HG03520 (cell line): ENCODE measurements at regions not wholly inside any gene's neighbourhood (a gene's known extent, or its start where the extent isn't known, plus 50 kb on each side); places are given as distances from the start of the nearest gene placed in this dataset.

Experiments
- ATAC-seq: cut with Tn5 transposase; IDR thresholded peaks from one replicate; pipeline ENCODE4 v1.9.1; 2021; ENCODE audit warnings: mild to moderate bottlenecking, moderate library complexity; ENCODE audit not compliant: unreplicated experiment

DNA sequence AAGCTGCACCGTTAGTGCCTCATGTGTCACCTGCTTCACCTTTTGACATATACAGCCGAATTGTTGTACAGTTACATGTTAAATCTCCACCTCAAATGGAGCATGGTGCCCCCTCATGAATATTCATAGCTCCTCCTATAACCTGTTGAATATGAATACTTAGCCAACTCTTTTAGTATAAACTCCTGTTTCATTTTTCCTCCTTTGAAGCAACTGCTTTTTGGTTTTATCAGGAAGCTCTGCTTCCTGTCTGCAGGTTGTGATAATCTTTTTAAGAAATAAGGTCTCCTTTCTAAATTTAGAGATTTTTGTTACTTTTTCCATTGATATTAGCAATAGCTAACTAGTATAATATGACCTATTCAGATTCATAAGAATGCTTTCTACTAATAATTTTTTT is 1429.2 kb upstream of the AGA start:
- ATAC-seq: no peak

DNA sequence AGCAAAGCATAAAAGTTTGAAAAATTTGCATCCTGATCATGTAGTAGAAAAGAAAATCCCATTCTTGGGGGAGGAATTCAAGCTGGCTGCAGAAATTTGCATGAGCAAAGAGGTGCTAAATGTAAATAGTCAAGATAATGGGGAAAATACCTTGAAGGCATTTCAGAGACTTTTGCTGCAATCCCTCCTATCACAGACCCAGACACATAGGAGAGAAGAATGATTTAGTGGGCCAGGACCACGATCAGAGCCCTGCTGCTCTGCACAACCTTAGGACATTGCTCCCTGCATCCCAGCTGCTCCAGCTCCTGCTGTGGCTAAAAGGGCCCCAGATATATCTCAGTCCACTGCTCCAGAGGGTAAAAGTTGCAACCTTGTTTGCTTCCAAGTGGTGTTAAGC is 1439.7 kb upstream of the AGA start:
- no peak for ATAC-seq

DNA sequence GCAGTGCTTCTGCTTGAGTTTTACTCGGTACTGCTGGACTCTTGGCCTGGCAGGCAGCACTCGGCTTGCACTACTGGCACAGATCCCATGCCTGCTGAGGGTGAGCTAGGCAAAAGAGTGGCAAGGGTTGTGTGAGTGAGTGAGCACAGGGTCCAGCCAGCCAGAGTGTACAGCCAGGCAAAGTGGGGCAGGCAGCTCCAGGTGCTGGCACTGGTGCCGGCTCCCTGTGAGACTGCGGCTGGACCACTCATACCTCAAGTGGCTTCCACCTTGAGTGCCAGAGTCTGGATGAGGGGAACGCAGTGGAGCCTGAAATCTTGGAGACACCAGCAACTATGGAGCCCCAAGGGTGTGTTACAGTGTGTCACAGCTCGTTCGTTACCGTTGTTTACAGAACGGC is 1451.9 kb upstream of the AGA start:
- no peak for ATAC-seq

DNA sequence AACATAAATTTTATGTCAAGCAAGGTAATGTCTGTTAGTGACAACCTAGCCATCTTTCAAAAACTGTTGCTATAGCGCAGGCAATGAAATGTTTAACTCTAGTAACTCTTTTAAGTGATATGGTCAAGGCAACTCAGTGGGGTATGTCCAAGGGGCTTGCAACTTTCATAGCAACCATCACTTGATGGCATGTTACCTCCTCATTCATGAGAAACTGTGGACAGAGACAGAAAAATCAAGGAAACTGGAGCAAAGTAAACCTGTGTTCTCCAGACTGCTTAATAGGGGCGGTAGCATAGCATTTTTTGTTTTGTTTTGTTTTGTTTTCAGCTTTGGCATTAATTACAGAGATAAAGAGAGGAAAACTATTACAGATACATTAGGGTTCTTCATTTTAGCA is 1456.8 kb upstream of the AGA start:
- no peak for ATAC-seq

DNA sequence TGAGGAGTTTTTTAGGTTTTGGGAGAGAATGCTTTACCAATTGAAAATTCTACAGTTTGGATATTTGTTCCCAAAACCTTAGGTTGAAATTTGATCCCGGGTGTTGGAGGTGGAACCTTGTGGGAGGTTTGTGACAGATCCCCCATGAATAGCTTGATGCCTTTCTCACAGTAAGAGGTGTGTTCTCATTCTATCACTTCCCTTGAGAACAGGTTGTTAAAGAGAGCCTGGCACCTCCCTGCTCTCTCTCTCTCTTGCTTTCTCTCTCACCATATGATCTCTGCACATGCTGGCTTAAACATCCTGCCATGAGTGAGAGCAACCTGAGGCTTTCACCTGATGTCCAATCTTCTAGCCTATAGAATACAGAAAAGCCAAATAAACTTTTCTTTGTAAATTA is 1475.5 kb upstream of the AGA start:
- ATAC-seq: no peak

DNA sequence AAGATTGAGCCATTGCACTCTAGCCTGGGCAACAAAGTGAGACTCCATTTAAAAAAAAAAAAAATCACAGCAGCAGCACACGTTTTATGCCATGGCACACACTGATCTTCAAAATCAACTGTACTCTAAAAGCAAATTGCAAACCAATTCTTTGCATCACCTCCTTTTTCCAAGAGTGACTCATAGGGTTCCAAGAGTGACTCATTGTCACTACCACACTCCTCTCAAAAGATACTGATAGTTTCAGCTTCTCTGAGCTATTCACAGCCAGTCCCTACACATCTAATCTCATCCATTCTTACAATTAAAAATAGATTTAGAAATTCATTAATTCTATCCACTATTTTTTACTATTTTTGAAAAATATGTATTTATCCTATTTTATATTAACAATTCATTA is 1494.9 kb upstream of the AGA start:
- no peak for ATAC-seq

DNA sequence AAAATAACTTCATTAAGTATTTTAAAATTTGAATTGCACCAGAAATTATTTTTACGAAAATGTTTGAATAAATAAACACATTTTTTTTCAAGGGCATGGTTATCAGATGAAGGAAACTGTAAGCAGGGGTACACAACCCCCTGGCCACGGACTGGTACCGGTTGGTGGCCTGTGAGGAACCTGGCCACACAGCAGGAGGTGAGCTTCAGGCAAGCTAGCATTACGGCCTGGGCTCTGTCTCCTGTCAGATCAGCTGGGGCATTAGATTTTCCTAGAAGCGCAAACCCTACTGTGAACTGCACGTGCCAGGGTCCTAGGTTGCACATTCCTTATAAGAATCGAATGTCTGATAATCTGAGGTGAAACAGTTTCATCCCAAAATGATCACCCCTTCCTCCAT is 1499.7 kb upstream of the AGA start:
- no peak for ATAC-seq

DNA sequence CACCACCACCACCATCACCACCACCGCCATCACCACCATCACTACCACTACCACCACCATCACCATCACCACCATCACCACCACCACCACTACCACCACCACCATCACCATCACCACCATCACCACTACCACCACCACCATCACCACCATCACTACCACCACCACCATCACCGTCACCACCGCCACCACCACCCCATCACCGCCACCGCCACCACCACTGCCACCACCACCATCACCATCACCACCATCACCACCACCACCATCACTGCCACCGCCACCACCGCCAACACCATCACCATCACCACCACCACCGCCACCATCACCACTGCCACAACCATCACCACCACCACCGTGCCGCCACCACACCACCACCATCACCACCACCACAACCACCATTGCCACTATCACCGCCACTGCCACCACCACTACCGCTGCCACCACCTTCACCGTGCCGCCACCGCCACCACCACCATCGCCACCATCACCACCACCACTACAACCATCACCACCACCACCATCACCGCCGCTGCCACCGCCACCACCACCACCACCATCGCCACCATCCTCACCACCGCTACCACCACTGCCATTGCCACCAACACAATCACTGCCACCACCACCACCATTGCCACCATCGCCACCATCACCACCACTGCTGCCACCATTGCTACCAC is 1511.3 kb upstream of the AGA start:
- ATAC-seq: no peak

DNA sequence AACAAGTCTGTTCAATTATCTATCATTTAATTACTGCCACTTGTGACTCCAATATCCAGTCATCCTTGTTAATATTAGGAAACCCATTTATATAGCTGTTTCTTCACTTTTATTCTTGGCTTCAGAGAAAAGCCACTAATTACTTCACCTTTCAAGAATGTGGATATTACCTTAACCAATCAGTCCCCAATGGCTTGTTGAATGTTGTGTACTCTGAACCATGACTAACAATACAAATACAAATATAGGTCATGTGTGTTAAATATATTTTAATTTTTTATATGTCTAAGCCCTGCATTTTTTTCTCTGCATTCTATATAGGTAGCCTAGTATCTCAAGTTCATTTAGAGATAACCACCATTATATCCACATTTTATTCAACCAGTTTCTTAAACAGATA is 1513.4 kb upstream of the AGA start:
- ATAC-seq: no peak

DNA sequence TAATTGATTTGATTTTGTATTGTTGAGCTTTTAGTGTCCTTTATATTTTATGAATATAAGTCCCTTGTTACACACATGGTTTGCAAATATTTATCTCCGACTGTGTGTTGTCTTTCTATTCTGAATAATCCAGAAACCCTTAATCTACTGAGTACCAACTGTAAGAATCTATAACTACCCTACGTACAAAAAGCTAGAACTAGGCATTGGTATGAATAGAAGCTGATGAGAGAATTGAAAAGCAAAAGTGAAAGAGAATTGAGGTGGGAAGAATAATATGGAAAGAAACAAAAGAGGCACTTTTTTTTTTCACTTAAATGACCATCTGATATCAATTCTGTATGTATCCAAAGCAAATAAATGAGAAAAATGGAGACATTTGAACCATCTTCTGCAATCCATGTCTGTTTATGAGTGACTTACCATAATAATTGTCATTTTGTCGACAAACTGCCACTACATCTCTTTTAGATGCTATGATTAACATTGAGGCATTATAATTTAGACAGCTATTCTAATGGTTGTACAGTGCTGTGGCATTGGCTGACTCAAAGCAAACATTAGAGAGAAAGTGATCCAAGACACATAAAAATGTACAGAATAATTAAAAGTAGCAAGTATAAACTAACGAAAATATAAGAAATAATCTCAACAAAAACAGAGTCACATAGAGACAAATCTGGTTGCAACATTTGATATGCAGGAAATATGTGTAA is 1516.6 kb upstream of the AGA start:
- ATAC-seq: no peak

DNA sequence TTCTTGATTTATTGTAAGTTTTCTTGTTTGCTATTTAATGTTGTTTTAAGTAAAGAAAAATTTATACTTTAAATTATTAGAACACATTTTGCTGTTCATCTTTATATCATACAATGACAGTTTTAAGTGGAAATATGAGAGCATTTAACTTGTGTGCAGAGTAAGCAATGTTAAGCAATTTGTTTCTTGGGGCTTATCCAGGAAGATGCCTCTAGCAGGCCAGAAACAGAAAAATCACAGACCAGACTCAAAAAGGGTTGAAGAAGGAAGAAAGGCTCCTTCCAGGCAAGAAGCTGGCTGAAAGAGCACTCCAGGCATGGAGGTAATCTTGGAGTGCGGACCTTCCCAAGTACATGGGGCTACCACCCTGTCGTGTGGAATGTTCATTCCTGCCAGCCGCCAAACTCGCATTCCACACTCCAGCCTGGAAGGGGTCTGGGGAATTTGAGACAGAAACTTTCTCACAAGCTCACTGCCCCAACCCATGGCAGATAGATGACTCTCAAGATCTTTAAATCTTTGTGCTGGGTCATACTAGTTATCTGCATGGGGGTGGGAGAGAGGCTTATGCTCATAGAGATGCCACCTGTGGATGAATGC is 1521.3 kb upstream of the AGA start:
- no peak for ATAC-seq

DNA sequence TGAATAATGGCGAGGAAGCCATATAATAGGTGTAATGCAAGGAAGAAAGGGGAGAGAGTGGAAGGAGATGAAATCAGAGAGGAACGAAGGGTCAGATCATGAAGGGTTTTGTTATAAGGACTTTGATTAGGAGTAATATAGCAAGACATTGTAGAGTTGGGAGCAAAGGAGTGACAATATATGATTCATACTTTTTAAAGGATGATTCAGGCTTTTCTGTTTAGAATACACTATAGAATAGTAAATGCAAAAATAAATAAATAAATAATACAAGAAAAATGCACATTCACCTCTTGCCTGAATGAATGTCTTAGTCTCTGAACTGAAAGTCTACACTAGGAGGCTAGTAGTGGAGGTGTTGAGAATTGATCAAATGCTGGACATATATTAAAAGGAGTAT is 1524.4 kb upstream of the AGA start:
- ATAC-seq: no peak

DNA sequence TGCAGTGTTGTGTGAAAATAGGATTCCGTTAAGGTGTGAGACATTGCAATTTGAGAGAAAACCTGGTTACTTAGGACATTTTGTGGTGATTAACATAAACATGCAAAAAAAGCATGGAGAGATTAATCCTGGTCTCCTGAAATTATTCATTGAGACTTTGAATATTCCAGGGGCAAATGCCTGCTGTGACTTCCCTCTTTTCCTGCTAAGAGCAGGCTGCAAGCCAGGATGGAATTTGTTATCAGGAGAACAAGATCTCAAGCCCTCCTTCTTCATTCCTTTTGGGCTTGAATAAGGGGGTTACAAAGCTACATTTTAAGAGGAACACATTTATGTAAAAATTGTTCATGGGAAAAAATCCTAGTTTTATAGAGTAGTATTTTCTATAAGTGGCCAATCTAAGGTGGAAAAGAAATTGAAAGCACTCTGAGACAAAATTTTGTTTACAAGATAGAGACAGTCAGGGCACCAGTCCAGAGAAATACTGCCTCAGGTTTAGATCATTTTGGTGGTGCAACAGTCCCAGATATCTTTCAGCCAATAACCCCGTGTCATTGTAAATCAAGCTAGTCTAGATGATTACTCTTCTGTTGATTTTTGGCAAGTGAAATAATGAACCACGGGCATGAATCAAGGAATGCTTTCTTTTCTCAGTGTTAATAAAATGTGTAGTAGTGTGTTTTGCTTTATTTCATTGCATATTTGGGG is 1528.3 kb upstream of the AGA start:
- no peak for ATAC-seq

DNA sequence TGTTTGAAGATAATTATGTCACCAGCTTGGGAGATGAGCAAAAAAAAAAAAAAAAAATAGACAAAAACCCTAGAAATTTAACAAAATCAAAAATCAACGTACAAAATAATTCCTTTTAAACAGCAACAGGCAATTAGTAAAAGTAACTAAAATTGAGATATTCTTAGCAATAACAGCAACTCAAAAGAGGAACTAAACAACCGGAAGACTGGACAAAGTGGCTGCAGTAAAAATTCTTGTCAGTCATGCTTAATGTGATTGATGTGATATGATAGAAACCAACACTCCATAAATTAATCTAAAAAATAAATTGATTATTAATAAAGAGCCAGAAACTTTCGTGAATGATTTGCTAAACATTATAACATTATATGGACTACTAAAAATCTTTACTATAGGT is 1534.6 kb upstream of the AGA start:
- ATAC-seq: no peak

DNA sequence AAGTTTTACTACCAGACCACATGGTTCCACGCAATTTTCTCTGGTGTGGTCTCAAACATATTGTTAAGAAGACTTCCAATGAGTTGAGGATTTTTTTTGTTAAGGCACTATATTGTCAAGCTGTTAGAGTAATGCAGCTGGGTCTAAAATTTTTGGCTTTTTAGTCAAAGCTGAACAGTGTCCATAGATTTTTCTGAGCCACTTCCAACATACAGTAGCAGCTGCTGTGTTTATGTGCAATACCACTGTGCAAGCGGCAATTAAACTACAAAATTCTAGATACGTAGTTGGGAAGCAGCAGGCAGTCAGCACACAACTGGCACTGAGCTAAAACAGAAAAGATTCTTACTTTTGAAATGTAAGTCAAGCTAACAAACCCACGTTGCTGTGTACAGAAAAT is 1551.1 kb upstream of the AGA start:
- no peak for ATAC-seq

DNA sequence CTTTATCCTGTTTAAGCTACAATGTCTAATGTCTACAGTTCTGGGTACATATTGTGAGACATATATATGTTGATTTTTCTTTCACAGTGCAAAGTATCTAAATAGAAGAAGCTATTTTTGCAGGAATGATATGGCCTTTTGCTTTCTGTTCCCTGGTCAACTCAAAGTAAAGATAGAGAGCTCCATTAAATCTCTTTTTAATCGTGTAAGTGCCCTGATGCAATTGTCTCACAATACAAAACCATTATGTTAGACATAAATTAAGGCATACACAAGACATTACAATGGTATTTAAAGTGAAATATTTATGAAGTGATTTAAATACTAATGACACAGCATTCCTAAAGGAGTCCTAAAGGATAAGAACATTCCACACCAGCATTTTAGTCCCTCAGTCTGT is 1559.7 kb upstream of the AGA start:
- no peak for ATAC-seq

DNA sequence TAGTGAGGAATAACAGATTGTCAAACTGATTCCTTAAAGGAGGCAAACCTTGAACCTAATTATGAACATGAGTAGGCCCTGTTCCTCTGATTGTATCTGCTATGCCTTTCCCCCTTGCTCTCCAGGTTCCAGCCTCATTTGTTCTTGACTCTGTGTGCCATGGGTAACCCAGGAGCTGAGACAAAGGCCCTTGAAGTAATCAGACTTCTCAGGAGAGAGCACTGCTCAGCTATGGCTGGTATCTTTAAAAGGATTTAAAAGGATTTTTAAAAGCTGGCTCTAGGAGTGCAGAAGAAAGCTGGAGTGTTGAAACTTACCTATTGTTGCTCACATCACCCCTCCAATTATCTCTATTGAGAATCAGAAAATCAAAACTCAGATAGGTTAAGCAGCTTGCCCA is 1565.5 kb upstream of the AGA start:
- no peak for ATAC-seq

DNA sequence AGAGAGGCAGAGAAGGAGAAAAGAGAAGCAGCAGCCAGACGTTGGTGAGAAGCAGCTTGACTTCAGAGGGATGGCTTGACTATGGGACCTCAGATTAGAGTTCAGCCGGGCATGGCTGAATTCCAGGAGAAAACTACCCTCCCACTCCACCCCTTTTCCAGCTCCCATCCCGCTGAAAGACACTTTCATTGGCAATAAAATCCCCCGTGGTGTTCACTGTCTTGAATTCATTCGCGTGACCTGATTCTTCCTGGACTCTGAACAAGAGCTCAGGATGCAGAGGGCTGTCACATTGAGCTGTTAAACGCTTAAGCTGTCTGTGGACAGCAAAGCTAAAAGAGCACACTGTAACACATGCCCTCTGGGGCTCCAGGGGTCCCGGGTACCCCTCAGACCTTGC is 1575.3 kb upstream of the AGA start:
- no peak for ATAC-seq

DNA sequence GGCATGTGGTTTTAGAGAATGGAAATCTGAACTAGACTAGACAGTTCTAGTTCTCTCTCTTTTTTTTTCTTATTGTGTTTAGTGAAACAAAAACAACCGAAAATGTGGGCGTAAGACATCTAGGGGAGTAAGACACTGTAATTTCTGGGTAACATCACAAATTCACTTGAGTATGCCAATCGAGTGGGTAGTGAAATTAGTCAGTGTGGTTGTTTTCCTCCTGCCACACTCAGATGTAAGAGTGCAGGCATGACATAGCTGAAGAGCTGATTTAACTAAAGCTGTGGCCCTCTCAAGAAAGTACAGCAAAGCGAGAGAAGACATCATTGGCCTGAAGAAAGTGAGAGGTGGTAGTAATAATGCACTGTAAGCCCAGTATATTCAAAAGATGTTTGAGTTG is 1585.3 kb upstream of the AGA start:
- no peak for ATAC-seq

DNA sequence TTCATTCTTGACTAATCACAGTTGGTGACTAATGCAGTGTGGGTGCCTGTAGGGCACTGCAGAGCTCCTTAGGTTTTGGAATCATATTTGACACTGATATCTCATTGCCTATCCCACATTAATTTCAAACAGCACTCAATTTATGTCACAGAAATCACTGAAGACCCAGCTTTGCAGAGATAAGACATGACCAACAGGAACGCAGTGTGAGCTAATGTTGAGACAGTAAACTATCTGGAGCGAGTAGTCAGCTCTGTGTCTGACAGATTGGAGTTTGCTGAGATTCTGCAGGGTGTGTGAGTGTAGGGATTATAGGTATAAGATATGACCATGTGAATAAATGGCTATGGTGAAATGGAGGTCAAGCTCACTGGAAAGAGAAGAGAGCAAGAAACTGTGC is 1586.1 kb upstream of the AGA start:
- ATAC-seq: no peak

DNA sequence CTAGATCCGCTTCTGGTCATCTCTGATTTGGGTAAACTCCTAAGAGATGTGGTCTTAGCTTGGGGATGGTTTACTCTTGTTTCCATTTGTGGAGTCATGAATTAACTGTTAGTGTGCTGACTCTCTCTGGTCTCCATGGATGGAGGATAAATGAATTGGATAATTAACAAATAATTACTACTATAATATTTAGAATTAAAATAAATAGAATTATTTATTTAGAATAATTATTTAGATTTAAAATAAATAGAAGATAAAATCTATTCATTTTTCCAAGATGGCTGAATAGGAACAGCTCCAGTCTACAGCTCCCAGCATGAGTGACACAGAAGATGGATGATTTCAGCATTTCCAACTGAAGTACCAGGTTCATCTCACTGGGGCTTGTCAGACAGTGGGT is 1587.4 kb upstream of the AGA start:
- no peak for ATAC-seq

DNA sequence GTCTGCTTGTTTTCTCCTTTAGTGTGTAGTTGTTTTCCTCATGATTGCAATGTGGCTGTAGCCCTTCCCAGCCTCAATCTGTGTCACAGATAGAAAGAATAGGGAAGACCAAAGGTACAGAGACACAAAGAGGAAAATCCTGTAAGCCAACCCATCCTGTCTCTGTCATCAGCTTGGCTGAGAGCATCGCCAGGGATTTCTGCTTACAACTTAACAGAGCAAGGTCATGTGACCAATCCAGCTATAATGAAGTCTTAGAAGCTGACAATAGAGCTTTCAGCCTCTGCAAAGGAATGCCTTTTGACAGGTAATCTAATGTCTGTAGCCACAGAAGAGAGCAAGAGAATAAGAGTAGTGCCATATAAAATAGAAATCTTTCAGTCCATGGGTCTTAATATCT is 1598.0 kb upstream of the AGA start:
- ATAC-seq: no peak
